Mesodermal cell (in vitro differentiated cells): ENCODE measurements at regions not wholly inside any gene's neighbourhood (a gene's known extent, or its start where the extent isn't known, plus 50 kb on each side); places are given as distances from the start of the nearest gene placed in this dataset.

ENCODE experiments used
- H3K27ac ChIP-seq: 2 replicates; pipeline ENCODE4 v1.7.0; 2013; ENCODE audit warnings: mild to moderate bottlenecking, low read depth, low read length, moderate library complexity; ENCODE audit not compliant: severe bottlenecking
- H3K36me3 ChIP-seq: 2 replicates; pipeline ENCODE4 v1.7.1; 2013; ENCODE audit warnings: mild to moderate bottlenecking, low read length, moderate library complexity; ENCODE audit not compliant: control insufficient read depth, insufficient read depth
- H3K4me1 ChIP-seq: one replicate; pipeline ENCODE4 v1.7.1; 2013; ENCODE audit warnings: mild to moderate bottlenecking, low read length; ENCODE audit not compliant: insufficient read depth, control insufficient read depth, poor library complexity, severe bottlenecking
- H3K4me3 ChIP-seq: 2 replicates; pipeline ENCODE4 v1.7.0; 2013; ENCODE audit warnings: low read length, control low read depth, mild to moderate bottlenecking; ENCODE audit not compliant: insufficient read depth, poor library complexity, severe bottlenecking; ENCODE audit errors: extremely low read depth
- H3K9me3 ChIP-seq: 2 replicates; pipeline ENCODE4 v1.7.1; 2013; ENCODE audit warnings: mild to moderate bottlenecking, low read length, moderate library complexity; ENCODE audit not compliant: control insufficient read depth
- WGBS, 2 experiments: methylation state at CpG; one replicate each; pipeline ENCODE4 v1.1.5; 2013; ENCODE audit warnings: missing lambda C conversion rate in 2 of 2; ENCODE audit not compliant: insufficient coverage in 2 of 2; 5-methylcytosine and 5-hydroxymethylcytosine counted together

GRCh38 chr2:196372811-196373664 is 201.7 kb upstream of the STK17B start:
- H3K36me3 ChIP-seq, result no peaks in the 10 kb centered on the region
- peaks cover 7% of the 10 kb centered on the region for H3K4me1 ChIP-seq
- H3K27ac ChIP-seq, result no peak overlapping the region
- H3K4me3 ChIP-seq, result no peak overlapping the region
- peaks cover 7% of the 10 kb centered on the region for H3K9me3 ChIP-seq
- 86 to 97% methylated on average over 3 to 5 of the region's 6 CpGs for WGBS, 2 experiments

GRCh38 chr2:196376984-196377877 is 205.9 kb upstream of the STK17B start:
- H3K36me3 ChIP-seq, result no peaks in the 10 kb centered on the region
- H3K4me3 ChIP-seq, result no peak overlapping the region
- H3K9me3 ChIP-seq, result no peaks in the 10 kb centered on the region
- H3K27ac ChIP-seq, result no peak overlapping the region
- WGBS, 2 experiments, result 80% methylated on average over 2 of the region's 8 CpGs; no CpG with 5 or more reads in 1 of the 2 experiments
- no peaks in the 10 kb centered on the region for H3K4me1 ChIP-seq

GRCh38 chr2:196379600-196379999 is 208.2 kb upstream of the STK17B start:
- no CpG with 5 or more reads among the region's 3 CpGs for WGBS, 2 experiments
- H3K9me3 ChIP-seq, result no peaks in the 10 kb centered on the region

GRCh38 chr2:196380098-196380497 is 208.7 kb upstream of the STK17B start:
- WGBS, 2 experiments, result 60% methylated on average over 1 of the region's 1 CpG; no CpG with 5 or more reads in 1 of the 2 experiments
- Histone ChIP-seq H3K4me1 (no peaks in the 10 kb centered on the region), H3K4me3 (no peak overlapping the region), H3K36me3 (no peaks in the 10 kb centered on the region), H3K9me3 (no peaks in the 10 kb centered on the region), H3K27ac (no peak overlapping the region)

More at GRCh38 chr2:196379600-196379999, 208.2 kb upstream of the STK17B start:
- H3K27ac ChIP-seq, result no peak overlapping the region
- no peak overlapping the region for H3K4me3 ChIP-seq
- no peaks in the 10 kb centered on the region for H3K36me3 ChIP-seq
- H3K4me1 ChIP-seq, result no peaks in the 10 kb centered on the region

GRCh38 chr2:196380575-196380974 is 209.2 kb upstream of the STK17B start:
- no peaks in the 10 kb centered on the region for H3K36me3 ChIP-seq
- no peaks in the 10 kb centered on the region for H3K9me3 ChIP-seq
- H3K4me3 ChIP-seq, result no peak overlapping the region
- no peak overlapping the region for H3K27ac ChIP-seq
- no peaks in the 10 kb centered on the region for H3K4me1 ChIP-seq
- 89 to 100% methylated on average over 1 to 2 of the region's 3 CpGs for WGBS, 2 experiments

- 80% methylated on average over 1 of the region's 3 CpGs; no CpG with 5 or more reads in 1 of the 2 experiments for WGBS, 2 experiments
- Histone ChIP-seq H3K36me3 (no peaks in the 10 kb centered on the region), H3K27ac (no peak overlapping the region), H3K4me1 (no peaks in the 10 kb centered on the region), H3K9me3 (no peaks in the 10 kb centered on the region), H3K4me3 (no peak overlapping the region)
These were observed 210.1 kb upstream of the STK17B start for GRCh38 chr2:196381464-196381863.

- H3K27ac ChIP-seq, result no peak overlapping the region
- H3K36me3 ChIP-seq, result no peaks in the 10 kb centered on the region
- no peaks in the 10 kb centered on the region for H3K4me1 ChIP-seq
- 100% methylated on average over 1 of the region's 2 CpGs; no CpG with 5 or more reads in 1 of the 2 experiments for WGBS, 2 experiments
- no peak overlapping the region for H3K4me3 ChIP-seq
- no peaks in the 10 kb centered on the region for H3K9me3 ChIP-seq
These were observed 212.4 kb upstream of the STK17B start for GRCh38 chr2:196383799-196384198.

- Histone ChIP-seq H3K27ac (no peak overlapping the region), H3K36me3 (no peaks in the 10 kb centered on the region), H3K4me3 (no peak overlapping the region), H3K4me1 (no peaks in the 10 kb centered on the region), H3K9me3 (no peaks in the 10 kb centered on the region)
- 100% methylated on average over 1 of the region's 1 CpG for WGBS, 2 experiments
These were observed 213.4 kb upstream of the STK17B start for GRCh38 chr2:196384729-196385128.

- Histone ChIP-seq H3K27ac (no peak overlapping the region), H3K9me3 (no peaks in the 10 kb centered on the region), H3K4me3 (no peak overlapping the region), H3K4me1 (peaks cover 12% of the 10 kb centered on the region), H3K36me3 (no peaks in the 10 kb centered on the region)
These were observed 218.3 kb upstream of the STK17B start for GRCh38 chr2:196389670-196390069.

- Histone ChIP-seq H3K4me1 (peaks cover 12% of the 10 kb centered on the region), H3K4me3 (no peak overlapping the region), H3K27ac (no peak overlapping the region), H3K9me3 (no peaks in the 10 kb centered on the region), H3K36me3 (no peaks in the 10 kb centered on the region)
- WGBS, 2 experiments, result 79 to 96% methylated on average over 3 to 4 of the region's 6 CpGs
These were observed 219.1 kb upstream of the STK17B start for GRCh38 chr2:196390243-196391148.
